ENCODE measurements at regions not wholly inside any gene's neighbourhood (a gene's known extent, or its start where the extent isn't known, plus 50 kb on each side); places are given as distances from the start of the nearest gene placed in this dataset.
"Not testable (repeated sequence)": the region's sequence is repeated elsewhere in the genome, so short reads cannot be mapped to it uniquely, and the experiment has no call there.

- DNase-seq (ENCODE audit: low read depth), result no peak
Observed at GRCh38 chr2:142330458-142330857, 199.6 kb upstream of the LRP1B start.

- no peak for DNase-seq (ENCODE audit: low read depth)
Observed at GRCh38 chr2:142325870-142326269, 195.1 kb upstream of the LRP1B start.

GRCh38 chr2:142323206-142323605 lies 192.4 kb upstream of the LRP1B start:
- no peak for DNase-seq (ENCODE audit: low read depth)

- DNase-seq (ENCODE audit: low read depth), result no peak
Observed at GRCh38 chr2:142321706-142322280, 191.0 kb upstream of the LRP1B start.

- DNase-seq (ENCODE audit: low read depth), result no peak
Observed at GRCh38 chr2:142320067-142320466, 189.3 kb upstream of the LRP1B start.

GRCh38 chr2:142316049-142316448 lies 185.2 kb upstream of the LRP1B start:
- no peak for DNase-seq (ENCODE audit: low read depth)

- DNase-seq (ENCODE audit: low read depth), result no peak
Observed at GRCh38 chr2:142315346-142315745, 184.5 kb upstream of the LRP1B start.

GRCh38 chr2:142314164-142314563 lies 183.3 kb upstream of the LRP1B start:
- no peak for DNase-seq (ENCODE audit: low read depth)

- no peak for DNase-seq (ENCODE audit: low read depth)
Observed at GRCh38 chr2:142310530-142310929, 179.7 kb upstream of the LRP1B start.

GRCh38 chr2:142308744-142309143 lies 177.9 kb upstream of the LRP1B start:
- DNase-seq (ENCODE audit: low read depth), result no peak

- no peak for DNase-seq (ENCODE audit: low read depth)
Observed at GRCh38 chr2:142307616-142308115, 176.8 kb upstream of the LRP1B start.

GRCh38 chr2:142307086-142307485 lies 176.3 kb upstream of the LRP1B start:
- no peak for DNase-seq (ENCODE audit: low read depth)

GRCh38 chr2:142306131-142306530 lies 175.3 kb upstream of the LRP1B start:
- no peak for DNase-seq (ENCODE audit: low read depth)

GRCh38 chr2:142300517-142300916 lies 169.7 kb upstream of the LRP1B start:
- no peak for DNase-seq (ENCODE audit: low read depth)

GRCh38 chr2:142299021-142299420 lies 168.2 kb upstream of the LRP1B start:
- DNase-seq (ENCODE audit: low read depth), result no peak

- no peak for DNase-seq (ENCODE audit: low read depth)
Observed at GRCh38 chr2:142294225-142294624, 163.4 kb upstream of the LRP1B start.

GRCh38 chr2:142291969-142292368 lies 161.2 kb upstream of the LRP1B start:
- DNase-seq (ENCODE audit: low read depth), result no peak

- DNase-seq (ENCODE audit: low read depth), result no peak
Observed at GRCh38 chr2:142290931-142291330, 160.1 kb upstream of the LRP1B start.

GRCh38 chr2:142286618-142287017 lies 155.8 kb upstream of the LRP1B start:
- DNase-seq (ENCODE audit: low read depth), result no peak

GRCh38 chr2:142285480-142285879 lies 154.7 kb upstream of the LRP1B start:
- no peak for DNase-seq (ENCODE audit: low read depth)

- not testable (repeated sequence) for DNase-seq (ENCODE audit: low read depth)
Observed at GRCh38 chr2:142284336-142284735, 153.5 kb upstream of the LRP1B start.

GRCh38 chr2:142280831-142281230 lies 150.0 kb upstream of the LRP1B start:
- no peak for DNase-seq (ENCODE audit: low read depth)

- DNase-seq (ENCODE audit: low read depth), result no peak
Observed at GRCh38 chr2:142270990-142271389, 140.2 kb upstream of the LRP1B start.

GRCh38 chr2:142270291-142270690 lies 139.5 kb upstream of the LRP1B start:
- DNase-seq (ENCODE audit: low read depth), result no peak

Data from RPMI7951 (cell line).